ENCODE measurements at regions not wholly inside any gene's neighbourhood (a gene's known extent, or its start where the extent isn't known, plus 50 kb on each side); places are given as distances from the start of the nearest gene placed in this dataset.

DNA sequence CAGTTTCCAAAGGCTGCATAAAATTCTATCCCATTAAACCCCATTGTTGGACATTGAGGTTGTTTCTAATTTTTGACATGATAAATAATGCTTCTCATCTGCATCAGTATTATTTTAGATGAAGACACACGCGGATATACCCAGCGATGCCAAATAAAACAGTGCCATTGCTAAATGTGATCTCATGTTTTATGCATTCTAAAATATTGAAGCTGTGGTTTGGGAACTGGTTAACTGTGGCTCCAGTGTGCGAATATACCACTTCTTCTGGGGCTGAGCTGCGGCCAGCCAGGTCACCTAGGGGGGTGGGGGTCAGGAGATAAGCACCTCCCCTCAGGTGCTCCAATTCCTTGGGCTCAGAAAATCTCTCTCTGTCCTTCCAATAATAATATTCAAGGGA is 230.0 kb downstream of the ADAMTS9 start:
- H3K4me3 ChIP-seq = no peak overlapping the region
- H3K36me3 ChIP-seq = no peaks in the 10 kb centered on the region
- H3K27ac ChIP-seq = no peak overlapping the region
- intact Hi-C loops (cut with DNase I) = no loop called here
- DNase-seq = no peak
- no peaks in the 10 kb centered on the region for H3K4me1 ChIP-seq
- TF ChIP-seq, protein P1, sequence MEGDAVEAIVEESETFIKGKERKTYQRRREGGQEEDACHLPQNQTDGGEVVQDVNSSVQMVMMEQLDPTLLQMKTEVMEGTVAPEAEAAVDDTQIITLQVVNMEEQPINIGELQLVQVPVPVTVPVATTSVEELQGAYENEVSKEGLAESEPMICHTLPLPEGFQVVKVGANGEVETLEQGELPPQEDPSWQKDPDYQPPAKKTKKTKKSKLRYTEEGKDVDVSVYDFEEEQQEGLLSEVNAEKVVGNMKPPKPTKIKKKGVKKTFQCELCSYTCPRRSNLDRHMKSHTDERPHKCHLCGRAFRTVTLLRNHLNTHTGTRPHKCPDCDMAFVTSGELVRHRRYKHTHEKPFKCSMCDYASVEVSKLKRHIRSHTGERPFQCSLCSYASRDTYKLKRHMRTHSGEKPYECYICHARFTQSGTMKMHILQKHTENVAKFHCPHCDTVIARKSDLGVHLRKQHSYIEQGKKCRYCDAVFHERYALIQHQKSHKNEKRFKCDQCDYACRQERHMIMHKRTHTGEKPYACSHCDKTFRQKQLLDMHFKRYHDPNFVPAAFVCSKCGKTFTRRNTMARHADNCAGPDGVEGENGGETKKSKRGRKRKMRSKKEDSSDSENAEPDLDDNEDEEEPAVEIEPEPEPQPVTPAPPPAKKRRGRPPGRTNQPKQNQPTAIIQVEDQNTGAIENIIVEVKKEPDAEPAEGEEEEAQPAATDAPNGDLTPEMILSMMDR (IDR thresholded peaks at IDR 0.05) = no peak
- TF ChIP-seq POLR2A (IDR thresholded peaks at IDR 0.05) = no peak
- 77 to 81% methylated on average over 5 of the region's 5 CpGs for WGBS, 2 donors
- no peaks in the 10 kb centered on the region for H3K27me3 ChIP-seq
- H3K9me3 ChIP-seq = no peaks in the 10 kb centered on the region

DNA sequence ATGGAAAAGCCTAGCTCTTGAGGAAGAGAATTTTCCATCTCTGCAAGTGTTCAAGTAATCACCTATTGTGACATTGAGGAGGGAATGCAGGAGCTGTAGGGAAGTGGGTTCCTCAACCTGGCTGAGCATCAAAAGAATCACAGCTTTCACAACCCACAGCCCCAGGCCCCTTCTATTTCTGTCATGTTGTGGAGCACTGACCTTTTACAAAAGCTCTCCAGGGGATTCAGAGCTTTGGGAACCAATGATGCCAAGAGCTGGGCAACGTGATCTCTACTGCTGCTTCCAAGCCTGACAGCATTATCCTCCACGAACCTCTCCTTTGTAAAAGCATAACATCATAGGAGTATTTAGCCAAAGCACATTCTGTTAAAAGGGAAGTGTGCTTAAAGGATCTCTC is 231.1 kb downstream of the ADAMTS9 start:
- Histone ChIP-seq H3K36me3 (no peaks in the 10 kb centered on the region), H3K27me3 (no peaks in the 10 kb centered on the region), H3K27ac (no peak overlapping the region), H3K9me3 (no peaks in the 10 kb centered on the region), H3K4me1 (peaks cover 0 to 7% (median 0%) of the 10 kb centered on the region in 3 donors), H3K4me3 (no peak overlapping the region)
- WGBS, 2 donors = 17 to 42% methylated on average over 2 of the region's 2 CpGs
- intact Hi-C loops (cut with DNase I) = no loop called here
- TF ChIP-seq POLR2A (IDR thresholded peaks at IDR 0.05) = no peak
- TF ChIP-seq, protein P1 (IDR thresholded peaks at IDR 0.05) = no peak
- DNase-seq = no peak

DNA sequence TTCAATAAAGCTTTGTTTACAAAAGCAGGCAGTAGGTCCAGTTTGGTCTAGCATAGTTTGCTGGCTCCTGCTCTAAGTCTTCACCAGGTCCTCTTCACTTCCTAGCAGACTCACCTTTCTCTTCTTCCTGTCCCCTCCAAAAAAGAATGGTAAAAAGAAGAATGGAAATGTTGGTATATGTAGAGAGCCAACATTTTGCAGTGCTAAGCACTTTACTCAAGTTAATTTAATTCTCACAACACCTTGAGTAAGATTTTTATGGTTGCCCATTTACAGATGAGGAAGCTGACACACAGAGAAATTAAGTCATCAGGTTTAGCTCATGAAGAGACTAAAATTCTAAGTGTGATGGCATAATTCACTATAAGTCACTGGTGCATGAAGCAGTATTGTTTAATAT is 230.1 kb upstream of the PRICKLE2 start:
- Histone ChIP-seq H3K9me3 (no peaks in the 10 kb centered on the region), H3K4me3 (no peak overlapping the region), H3K27ac (no peak overlapping the region), H3K4me1 (peaks cover 3 to 20% (median 3%) of the 10 kb centered on the region in 3 donors), H3K36me3 (no peaks in the 10 kb centered on the region), H3K27me3 (no peaks in the 10 kb centered on the region)
- no peak for TF ChIP-seq POLR2A (IDR thresholded peaks at IDR 0.05)
- TF ChIP-seq, protein P1 (IDR thresholded peaks at IDR 0.05) = no peak
- DNase-seq = no peak
- intact Hi-C loops (cut with DNase I) = no loop called here

DNA sequence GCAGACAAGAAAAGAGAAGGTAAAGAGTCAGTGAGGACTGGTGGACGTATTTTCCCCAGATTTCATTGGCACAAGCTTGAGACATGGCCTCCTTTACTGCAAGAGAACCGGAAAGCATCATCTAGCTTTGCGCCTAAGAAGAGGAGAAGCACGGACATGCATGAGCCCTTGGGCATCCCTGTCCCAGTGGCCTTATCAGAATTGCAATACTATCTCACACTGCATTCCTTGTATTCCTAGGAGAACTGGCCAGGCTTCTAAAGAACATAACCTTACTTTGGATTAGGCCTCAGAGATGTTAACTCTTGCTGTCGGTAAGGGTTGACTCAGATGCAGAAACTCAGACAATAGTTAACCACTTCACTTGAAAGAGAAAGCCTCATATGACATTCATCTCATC is 229.5 kb upstream of the PRICKLE2 start:
- Histone ChIP-seq H3K36me3 (no peaks in the 10 kb centered on the region), H3K9me3 (no peaks in the 10 kb centered on the region), H3K4me1 (peaks cover 3 to 23% (median 3%) of the 10 kb centered on the region in 3 donors), H3K27ac (no peak overlapping the region), H3K27me3 (no peaks in the 10 kb centered on the region), H3K4me3 (no peak overlapping the region)
- WGBS, 2 donors = 69 to 86% methylated on average over 5 of the region's 5 CpGs
- intact Hi-C loops (cut with DNase I) = no loop called here
- DNase-seq = no peak
- no peak for TF ChIP-seq POLR2A (IDR thresholded peaks at IDR 0.05)
- TF ChIP-seq, protein P1 (IDR thresholded peaks at IDR 0.05) = no peak

DNA sequence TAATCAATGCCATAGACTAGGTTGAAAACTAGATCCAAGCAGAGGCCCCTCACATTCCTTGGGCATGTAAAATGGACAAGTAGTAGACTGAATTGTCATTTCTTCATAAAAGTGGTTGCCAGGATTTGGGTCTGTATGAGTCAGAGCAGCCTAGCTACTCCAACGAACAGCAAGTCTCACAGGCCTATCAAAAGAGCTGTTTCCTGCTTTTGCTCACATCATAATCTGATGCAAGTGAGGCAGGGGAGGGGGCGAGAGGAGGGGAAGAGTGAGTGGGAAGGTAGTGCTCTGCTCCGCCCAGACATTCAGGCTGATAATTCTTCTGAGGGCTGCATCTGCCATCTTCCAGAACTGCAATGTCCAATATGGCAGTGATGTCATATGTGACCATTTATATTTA is 228.9 kb upstream of the PRICKLE2 start:
- Histone ChIP-seq H3K9me3 (no peaks in the 10 kb centered on the region), H3K36me3 (no peaks in the 10 kb centered on the region), H3K27me3 (no peaks in the 10 kb centered on the region), H3K4me3 (no peak overlapping the region), H3K27ac (no peak overlapping the region), H3K4me1 (peaks cover 3 to 23% (median 3%) of the 10 kb centered on the region in 3 donors)
- no peak for DNase-seq
- intact Hi-C loops (cut with DNase I) = no loop called here
- TF ChIP-seq POLR2A (IDR thresholded peaks at IDR 0.05) = no peak
- TF ChIP-seq, protein P1 (IDR thresholded peaks at IDR 0.05) = no peak
- WGBS, 2 donors = 47 to 49% methylated on average over 3 of the region's 3 CpGs
